Hypothalamus (tissue), 51 donors: ENCODE measurements at regions not wholly inside any gene's neighbourhood (a gene's known extent, or its start where the extent isn't known, plus 50 kb on each side); places are given as distances from the start of the nearest gene placed in this dataset.

Experiments
- DNase-seq, 51 donors: peaks; one replicate each; lab custom pipeline; 2025; lab: John Stamatoyannopoulos, UW

DNA sequence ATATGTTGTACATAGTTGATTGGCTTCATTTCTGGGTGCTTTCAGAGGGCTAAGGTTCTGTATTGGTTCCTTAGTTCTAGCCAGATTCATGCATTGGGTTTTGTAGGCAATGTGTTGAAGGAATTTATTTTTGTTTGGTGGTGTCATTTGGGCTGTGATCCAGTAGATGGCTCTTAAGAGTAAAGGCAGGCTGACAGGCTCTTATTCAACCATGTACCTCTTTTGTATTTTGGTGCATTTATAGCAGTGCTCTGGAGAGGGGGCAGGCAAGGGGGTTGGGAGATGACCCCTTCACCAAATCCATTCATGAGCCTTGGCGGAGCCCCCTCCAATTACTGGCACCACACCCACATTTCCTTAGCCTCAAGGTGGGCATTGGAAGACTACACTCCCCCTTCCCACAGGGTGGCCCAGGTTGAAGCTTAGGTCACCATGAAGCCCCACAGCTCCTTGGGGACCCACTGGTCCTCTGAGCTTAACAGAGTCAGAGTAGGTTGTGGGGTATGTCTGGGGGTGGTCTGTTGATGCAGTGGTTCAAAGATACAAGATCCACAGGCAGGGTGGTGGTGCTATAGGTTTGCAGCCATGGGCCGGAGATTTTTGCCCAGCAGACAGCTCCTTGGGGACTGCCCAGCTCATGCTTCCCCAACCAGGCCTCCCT is 143.0 kb upstream of the GNPDA2 start:
- DNase-seq = no peak

DNA sequence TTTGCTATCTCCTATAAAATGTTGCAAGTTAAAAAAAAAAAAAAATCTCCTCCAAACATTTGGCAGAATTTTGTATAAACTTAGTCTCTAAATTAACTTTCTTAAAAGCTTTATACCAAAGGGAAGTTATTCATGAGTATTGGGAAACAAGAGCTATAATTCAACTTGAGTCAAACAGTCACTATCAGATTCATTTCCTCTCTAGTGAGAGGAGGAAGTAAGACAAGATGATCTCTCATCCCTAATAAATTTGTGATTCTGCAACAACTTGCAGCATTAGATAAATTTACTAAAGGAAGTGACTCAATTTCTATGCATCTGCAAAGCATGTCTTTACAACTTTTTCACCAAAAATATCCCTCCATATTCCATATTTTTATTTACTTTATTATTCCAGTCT is 135.4 kb upstream of the GNPDA2 start:
- no peak for DNase-seq

DNA sequence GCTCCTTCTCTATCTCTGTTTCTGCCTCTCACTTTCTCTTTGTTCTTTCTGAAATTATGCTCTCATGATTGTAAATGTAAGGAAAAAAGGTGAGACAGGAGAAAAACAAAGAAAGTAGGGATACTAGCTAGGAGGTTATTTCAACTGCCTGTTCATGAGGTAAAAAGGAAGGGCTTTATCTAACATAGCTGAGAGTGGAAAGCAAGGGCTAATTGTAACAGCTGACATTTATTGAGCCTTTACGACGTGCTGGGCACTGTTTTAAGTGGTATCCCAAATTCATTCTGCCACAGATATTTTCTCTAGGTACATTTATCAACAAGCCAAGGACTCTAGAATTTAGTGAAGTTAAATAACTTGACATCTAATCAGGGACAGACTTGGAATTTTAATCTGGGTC is 133.1 kb upstream of the GNPDA2 start:
- DNase-seq = no peak

DNA sequence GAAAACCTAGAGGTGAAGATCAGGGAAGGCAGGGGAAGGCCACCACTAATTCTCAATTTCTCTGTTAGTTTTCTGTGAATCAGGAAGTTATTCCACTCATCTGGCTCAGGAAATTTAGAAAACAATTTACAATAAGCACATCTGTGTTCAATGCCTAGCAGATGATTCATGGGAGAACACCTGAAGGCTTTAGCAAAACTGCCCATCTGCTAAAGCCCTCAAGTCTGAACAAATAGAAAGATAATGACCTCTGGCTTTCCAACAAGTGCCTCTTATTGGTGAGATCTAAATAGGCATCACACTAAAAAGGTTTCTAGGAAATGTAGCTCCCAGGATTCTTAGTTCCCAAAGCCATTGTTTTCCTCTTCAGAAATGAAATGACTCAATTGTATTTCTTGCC is 122.1 kb upstream of the GNPDA2 start:
- no peak for DNase-seq

DNA sequence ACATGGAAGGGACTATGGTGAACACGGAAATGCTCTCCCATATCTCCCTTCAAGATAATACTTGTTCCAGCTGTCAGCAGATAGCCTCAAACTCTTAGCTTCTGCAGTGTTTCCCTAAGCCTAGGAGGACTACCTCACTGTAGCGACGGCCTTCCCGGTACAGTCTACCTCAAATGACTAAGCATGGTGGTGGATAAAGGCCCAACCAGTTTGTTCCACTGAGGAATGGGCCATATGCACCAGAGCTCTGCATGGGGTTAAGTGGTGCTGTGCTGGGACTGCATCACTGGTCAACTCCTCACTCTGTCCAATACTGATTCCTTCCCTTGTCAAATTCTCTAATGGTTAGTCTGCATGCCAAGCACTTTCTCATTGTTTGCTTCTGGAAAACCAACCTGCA is 119.6 kb upstream of the GNPDA2 start:
- no peak for DNase-seq

DNA sequence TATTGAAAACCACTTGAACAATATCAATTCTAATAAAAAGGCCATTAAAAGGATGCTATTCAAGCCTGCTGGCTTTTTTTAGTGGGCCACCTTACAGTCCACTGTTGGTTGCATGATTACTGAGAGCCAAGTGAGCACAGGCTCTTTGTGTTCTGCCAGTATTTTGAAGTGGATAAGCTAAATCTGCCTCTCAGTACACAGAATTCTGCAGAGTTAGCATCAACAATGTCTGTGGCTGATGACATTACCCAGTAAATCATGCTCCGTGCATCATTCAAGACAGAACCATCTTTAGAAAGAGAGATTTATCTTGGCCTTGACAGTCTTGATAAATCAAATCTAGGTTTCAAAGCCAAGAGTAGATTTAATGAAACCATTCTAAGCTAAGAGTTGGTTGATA is 119.0 kb upstream of the GNPDA2 start:
- DNase-seq = no peak

DNA sequence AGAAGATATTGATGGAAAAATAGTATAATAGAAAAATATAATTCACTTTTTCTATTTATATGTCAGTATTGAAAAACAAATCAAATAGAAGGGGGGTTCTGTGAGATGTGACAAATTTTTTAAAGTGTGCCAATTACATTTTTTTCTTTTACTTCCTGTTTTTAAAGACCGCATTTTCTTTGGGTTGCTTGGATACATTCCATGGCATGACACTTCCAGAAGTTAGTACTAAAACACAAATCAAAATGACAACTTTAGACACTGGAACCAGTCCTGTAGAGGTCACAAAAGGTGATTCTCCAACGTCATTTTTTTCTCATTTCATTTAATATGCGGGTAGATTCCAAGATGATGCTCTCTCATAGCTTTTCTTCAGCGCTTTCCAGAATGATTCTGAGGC is 116.2 kb upstream of the GNPDA2 start:
- DNase-seq = no peak

DNA sequence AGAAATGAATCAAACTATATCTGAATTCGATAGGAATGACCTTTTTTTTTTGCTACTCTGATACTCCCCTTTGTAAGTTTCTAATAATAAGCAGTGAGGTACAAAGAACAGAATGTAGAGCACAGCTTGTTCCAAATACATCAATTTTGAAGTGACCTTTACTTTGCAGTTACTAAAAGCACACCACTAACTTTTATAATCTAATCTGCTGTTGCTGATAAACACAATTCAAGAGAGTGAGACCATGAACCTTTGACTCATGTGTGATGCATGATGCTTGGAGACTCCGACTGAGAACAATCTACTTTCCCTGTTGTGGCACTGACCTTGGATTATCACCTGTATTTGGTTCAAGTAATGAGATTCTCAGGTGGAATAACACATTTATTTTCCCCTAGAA is 91.6 kb upstream of the GNPDA2 start:
- DNase-seq = no peak

DNA sequence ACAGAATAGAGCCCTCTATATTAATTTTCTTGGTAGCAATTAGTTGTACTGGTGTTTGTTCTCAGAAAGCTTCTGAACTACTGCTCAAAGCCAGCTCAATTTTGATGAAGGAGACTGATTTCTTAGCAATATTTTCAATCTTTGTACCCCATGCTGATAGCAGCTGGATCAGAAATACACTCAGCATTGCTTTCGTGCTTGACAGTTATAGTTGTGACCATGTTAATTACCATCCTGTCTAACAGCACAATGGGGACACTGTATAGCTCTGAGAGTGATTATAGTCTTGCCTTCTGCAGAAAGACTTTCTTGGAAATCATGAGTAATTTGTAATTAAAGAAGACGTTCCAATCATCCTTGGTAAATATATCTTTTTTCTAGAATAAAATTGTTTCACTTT is 79.7 kb upstream of the GNPDA2 start:
- no peak for DNase-seq

DNA sequence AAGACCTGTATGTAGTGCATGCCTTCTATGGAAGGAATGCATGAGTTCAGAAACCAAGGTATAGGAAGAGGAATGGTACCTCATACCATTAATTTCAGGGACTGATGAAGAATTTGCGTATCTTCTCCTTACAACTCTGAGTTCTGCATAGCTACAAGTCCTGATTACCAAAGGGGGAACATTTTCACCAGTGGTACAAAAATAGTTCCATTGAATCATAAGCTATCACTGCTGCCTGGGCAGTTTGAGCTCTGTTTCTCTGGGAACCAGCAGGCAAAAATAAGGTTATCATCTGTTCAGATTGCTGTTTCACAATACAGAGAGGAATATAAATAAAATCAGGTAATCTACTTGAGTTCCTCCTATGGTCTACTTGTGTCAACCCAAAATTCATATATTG is 77.9 kb upstream of the GNPDA2 start:
- DNase-seq = no peak

DNA sequence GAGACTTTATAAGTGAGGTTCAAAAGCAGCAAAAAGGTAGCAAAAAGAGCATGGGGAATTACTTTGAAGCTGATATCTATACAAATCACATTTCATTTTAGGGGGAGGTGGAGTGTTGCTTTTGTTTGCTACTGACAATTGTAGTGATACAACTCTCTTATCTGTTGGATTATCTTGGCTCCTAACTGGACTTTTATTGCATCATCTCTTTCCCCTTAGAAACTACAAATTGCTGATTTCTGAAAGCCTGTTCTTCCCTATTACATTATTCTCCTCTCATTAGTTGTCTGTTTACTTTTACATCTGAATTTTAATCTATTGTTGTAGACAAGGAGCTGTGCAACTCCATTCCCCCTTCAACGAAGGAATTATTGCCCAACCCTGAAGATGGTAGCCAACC is 75.0 kb upstream of the GNPDA2 start:
- DNase-seq = no peak

DNA sequence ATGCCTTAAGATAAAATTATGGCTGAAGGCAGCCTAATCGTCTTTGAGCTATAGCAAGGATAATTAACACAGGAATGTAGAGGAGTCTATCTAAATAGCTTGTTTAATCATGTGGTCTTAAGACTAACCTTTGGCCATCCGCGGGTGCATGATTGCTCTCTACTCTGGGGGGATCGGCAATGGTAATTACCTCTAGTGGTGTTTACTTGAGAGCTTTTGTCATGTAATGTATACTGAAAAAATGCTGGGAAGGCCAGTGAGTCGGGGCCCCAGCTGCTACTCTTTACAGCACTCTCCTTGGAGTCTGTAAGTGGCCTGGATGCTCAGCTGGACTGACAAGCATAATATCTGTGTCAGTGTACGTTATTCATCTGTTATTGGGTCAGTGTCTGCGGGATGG is 65.5 kb upstream of the GNPDA2 start:
- DNase-seq = no peak

DNA sequence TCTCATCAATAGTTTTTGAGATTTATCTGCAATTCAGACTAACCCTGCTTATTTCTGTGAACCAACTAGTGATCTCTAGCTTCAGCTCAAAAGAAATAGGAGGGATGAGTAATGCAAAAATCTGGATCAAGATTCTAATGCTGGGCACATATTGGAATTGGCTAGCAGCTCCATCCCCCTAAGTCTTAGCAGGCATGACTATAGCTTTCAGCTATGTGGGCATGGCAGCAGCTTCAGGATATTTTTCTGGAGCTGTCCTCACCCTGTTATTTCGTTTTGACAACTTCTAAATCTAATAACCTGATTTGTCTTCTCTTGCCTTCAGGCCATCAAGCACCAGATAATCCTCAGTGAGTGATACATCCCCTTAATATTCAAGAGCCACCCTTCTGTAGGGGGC is 50.8 kb upstream of the GNPDA2 start:
- DNase-seq = no peak
